Iris pigment epithelial cell (primary cell): ENCODE measurements at regions not wholly inside any gene's neighbourhood (a gene's known extent, or its start where the extent isn't known, plus 50 kb on each side); places are given as distances from the start of the nearest gene placed in this dataset.

Experiments used
- DNase-seq: peaks from one replicate; pipeline ENCODE4 v3.0.0-alpha.2; 2011; ENCODE audit warnings: low read depth

GRCh38 chr4:99712530-99712929 is 54.9 kb upstream of the C4orf54 start:
- DNase-seq = no peak

GRCh38 chr4:99712099-99712498 is 54.5 kb upstream of the C4orf54 start:
- DNase-seq = no peak

- DNase-seq = no peak
Observed at GRCh38 chr4:99711657-99712056, 54.0 kb upstream of the C4orf54 start.

GRCh38 chr4:99710681-99711345 is 53.2 kb upstream of the C4orf54 start:
- peak; percentile 10 for DNase-seq

- DNase-seq = no peak
Observed at GRCh38 chr4:99710020-99710419, 52.4 kb upstream of the C4orf54 start.

GRCh38 chr4:99708551-99708950 is 50.9 kb upstream of the C4orf54 start:
- no peak for DNase-seq
